OCI-M1 (cell line): ENCODE measurements at regions not wholly inside any gene's neighbourhood (a gene's known extent, or its start where the extent isn't known, plus 50 kb on each side); places are given as distances from the start of the nearest gene placed in this dataset.
A peak's percentile ranks its signal among the peaks of the same experiment; 100 is the strongest.
"Not testable (repeated sequence)": the region's sequence is repeated elsewhere in the genome, so short reads cannot be mapped to it uniquely, and the experiment has no call there.

ENCODE experiments used
- DNase-seq: peaks from one replicate; lab custom pipeline; 2025; lab: John Stamatoyannopoulos, UW

DNA sequence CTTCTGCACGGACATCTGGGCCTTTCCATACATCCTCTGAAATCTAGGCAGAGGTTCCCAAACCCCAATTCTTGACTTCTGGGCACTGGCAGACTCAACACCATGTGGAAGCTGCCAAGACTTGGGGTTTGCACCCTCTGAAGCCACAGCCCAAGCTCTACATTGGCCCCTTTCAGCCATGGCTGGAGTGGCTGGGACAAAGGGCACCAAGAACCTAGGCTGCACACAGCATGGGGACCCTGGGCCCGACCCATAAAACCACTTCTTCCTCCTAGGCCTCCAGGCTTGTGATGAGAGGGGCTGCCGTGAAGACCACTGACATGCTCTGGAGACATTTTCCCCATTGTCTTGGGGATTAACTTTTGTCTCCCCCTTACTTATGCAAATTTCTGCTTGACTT, 158.0 kb downstream of the GNAI1 start:
- DNase-seq = not testable (repeated sequence)

DNA sequence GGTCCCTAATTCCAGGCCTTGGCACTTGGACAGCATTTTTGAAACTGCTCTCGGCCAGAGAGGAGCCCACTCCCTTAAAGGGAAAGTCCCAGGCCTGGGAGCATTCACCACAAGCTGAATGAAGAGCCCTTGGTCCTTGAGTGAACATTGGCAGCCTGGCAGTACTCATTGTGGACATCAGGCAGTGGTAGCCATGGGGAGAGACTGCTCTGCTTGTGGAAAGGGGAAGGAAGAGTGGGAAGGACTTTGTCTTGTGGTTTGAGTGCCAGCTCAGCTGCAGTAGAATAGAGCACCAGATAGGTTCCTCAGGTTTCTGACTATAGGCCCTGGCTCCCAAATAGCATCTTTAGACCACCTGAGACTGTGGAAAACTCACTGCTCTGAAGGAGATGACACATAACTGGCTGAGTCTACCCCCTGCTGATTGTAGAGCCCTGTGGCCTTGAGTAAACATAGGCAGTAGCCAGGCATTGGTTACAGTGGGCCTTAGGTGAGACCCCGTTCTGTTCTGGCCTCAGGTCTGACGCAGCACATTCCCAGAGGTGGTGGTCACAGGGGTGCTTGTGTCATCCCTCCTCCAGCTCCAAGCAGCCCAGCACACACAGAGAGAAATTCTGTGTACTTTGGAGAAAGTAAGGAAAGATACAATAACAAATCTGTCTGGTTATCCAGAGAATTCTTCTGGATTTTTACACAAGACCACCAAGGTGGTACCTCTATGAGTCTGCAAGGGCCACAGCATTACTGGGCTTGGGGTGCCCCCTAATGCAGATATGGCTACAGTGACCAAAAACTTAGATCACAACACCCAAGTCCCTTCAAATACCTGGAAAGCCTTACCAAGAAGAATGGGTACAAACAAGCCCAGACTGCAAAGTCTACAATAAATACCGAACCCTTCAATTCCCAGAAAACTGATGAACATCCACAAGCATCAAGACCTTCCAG, 153.8 kb downstream of the GNAI1 start:
- DNase-seq = peak; percentile 36

DNA sequence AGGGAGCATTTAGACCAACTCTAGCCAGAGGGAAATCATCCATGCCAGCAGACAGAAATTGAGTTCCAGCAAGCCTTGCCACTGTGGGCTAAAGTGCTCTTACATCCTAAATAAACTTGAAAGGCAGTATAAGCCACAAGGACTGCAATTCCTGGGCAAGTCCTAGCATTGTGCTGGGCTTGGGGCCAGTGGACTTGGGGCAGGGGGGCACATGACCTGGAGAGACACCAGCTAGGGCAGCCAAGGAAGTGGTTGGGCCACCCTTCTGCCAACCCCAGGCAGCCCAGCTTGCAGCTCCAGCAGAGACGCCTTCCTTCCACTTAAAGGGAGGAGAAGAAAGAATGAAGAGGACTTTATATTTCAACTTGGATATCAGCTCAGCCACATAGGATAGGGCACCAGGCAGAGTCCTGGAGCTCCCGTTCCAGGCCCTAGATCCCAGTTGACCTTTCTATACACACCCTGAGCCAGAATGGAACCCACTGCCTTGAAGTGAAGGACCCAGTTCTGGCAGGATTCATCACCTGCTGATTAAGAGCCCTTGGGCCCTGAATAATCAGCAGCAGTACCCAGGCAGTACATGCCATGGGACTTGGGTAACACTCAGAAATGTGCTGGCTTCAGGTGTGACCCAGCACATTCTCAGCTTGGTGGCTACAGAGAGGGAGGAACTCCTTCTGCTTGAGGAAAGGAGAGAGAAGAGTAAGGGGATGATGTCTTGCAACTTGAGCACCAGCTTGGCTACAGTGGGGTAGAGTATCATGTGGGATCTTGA, 153.0 kb downstream of the GNAI1 start:
- no peak for DNase-seq

DNA sequence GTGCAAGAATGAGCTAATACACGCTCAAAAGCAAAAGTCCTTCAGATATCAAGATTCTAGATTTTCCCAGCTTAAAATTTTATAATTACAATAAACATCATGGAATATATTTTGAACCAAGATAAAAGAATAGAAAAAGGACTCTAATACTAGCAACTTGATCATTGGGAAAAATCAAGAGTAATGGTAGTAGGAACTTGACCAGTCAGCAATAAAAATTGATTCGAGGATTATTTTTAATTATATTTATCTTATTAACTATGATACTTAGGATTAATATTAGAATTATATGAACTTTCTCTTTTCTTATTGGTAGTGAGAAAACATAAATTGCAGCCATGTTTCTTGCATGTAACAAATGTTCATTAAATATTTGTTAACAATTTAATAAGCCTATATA, 152.0 kb downstream of the GNAI1 start:
- no peak for DNase-seq

DNA sequence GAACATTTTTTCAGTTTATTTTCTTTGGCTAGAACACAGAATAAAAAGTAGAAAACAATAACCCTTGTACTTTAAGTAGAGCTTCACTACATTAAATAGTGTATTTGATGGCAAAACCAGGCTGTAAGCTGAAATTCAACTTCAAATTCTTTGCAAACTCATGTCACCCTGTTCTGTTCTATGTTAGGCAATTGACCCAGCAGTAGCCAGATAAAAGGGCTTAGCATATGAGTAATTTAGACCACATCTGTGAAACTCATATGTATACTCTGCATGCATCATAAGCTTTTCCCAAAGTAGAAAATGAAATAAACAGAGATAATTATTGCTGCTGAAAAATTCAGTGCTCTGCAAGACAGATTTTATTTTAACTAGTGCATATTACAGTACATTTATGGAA, 150.2 kb downstream of the GNAI1 start:
- peak; percentile 40 for DNase-seq

DNA sequence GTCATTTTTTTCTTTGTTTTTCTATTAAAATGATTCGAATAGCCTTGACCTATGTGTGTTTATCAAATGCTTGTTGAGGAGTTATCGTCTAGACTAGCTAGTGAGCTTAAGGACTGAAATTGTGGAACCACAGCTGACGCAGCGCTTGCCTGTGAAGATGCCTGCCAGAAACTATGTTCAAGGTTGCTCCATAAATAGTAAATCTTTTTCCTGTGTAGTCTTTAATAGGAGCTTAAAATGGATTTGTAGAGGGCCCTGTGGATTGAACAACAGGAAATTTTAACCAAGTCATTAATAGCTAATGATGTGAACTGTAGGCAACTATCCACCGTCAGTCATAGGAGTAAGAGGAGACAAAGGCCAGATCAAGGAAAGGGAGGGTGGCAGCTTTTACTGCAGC, 145.1 kb downstream of the GNAI1 start:
- no peak for DNase-seq

DNA sequence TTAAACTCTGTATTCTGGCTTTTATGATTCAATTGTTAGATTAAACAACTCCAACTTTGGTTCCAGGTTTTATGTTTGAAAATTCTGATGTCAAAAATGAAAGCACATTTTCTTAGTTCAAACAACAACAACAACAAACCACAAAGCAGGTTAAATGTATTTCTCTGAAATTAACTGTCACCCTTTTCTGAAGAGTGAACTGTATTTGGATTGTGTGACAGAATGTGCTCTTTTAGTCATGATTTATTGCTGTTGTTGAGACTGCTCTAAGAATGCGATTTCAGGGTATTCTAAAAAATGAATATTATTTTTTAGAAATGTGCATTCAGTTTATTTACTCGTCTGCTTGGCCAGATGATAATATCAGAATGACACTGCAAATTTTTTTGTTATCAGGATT, 144.1 kb downstream of the GNAI1 start:
- DNase-seq = peak; percentile 54

DNA sequence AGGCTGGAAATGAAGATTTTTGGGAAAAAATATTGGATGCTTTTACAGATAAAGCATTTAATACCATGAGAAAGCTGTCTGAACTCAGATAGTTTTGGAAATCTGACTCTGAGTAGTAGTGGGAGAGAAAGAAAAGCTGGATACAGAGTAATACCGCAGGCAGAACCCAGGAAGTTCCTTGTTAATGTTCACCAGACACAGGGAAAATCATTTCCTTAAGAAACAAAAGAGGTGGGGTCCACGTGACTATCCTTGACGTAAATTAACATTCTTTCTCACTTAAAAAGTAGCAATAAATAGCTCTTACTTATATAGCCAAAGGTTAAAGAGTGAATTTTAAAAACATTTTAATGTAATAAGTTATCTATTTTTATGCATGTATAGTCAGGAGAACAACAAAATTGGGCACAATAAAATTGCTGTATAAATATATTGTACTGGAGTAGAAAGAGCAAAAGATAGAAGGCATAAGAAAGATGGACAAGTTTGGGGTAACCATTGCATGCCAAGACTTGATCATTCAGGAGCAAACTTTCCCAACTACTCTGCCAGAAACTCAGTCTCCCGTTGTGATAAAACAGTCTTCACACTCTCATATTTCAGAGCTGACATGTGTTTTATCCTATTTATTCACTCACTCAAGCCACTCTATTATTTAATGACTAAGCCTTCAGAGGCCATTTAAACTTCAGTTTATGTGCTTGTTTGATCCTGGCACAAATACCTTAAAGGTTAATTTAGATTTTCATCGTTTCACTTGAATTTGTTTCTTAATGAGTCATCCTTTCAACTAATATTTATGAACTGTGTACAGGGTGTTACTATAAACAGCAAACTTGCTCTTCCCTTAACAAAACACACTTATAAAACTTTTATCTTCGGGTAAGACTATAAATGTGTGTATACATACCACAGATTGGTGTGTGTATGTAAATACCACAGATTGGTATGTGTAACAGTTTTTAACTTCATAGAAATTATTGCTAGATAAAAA, 143.1 kb downstream of the GNAI1 start:
- DNase-seq = peak; percentile 61
